ENCODE measurements at regions not wholly inside any gene's neighbourhood (a gene's known extent, or its start where the extent isn't known, plus 50 kb on each side); places are given as distances from the start of the nearest gene placed in this dataset.

- no peak for TF ChIP-seq CTCF (IDR thresholded peaks at IDR 0.05)
- TF ChIP-seq EP300 (IDR thresholded peaks at IDR 0.05), result no peak
- TF ChIP-seq POLR2A (IDR thresholded peaks at IDR 0.05), result no peak
These were observed 49.9 kb upstream of the NFKB1 start for GRCh38 chr4:102451266-102451665.

Data from ovary (tissue), 3 donors.